LNCaP clone FGC (cell line): ENCODE measurements at regions not wholly inside any gene's neighbourhood (a gene's known extent, or its start where the extent isn't known, plus 50 kb on each side); places are given as distances from the start of the nearest gene placed in this dataset.

Experiments
- DNase-seq: peaks from one replicate; pipeline ENCODE4 v3.0.0-alpha.2; 2011; ENCODE audit warnings: low read depth
- H3K4me3 ChIP-seq: 2 replicates; pipeline ENCODE4 v1.5.1; 2011; ENCODE audit warnings: mild to moderate bottlenecking, low read depth, low read length, control low read depth
- TF ChIP-seq, protein P1 (sequence below): IDR thresholded peaks from 2 replicates; pipeline ENCODE4 v1.5.1; 2012; ENCODE audit warnings: mild to moderate bottlenecking; ENCODE audit not compliant: control insufficient read depth, insufficient read depth; ENCODE audit errors: extremely low read depth

DNA sequence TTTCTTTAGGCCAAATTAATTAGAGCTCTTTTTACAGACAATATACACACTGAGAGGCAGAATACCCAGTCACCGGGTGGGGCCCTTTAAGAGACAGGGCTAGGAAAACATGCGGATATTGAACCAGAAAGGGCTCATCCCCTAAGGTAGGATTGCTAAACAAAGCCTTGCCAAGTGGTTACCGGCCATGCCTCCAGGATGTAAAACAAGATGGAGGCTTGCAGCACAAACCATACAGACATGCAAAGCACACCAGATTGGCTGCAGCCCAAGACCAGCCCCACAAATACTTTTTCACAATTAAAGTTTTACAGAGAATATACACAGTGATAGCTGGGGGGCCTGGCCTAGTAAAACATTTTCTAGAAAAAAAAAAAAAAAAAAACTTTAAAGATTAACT is 210.0 kb downstream of the KLHL4 start:
- H3K4me3 ChIP-seq = no peak overlapping the region
- TF ChIP-seq, protein P1, sequence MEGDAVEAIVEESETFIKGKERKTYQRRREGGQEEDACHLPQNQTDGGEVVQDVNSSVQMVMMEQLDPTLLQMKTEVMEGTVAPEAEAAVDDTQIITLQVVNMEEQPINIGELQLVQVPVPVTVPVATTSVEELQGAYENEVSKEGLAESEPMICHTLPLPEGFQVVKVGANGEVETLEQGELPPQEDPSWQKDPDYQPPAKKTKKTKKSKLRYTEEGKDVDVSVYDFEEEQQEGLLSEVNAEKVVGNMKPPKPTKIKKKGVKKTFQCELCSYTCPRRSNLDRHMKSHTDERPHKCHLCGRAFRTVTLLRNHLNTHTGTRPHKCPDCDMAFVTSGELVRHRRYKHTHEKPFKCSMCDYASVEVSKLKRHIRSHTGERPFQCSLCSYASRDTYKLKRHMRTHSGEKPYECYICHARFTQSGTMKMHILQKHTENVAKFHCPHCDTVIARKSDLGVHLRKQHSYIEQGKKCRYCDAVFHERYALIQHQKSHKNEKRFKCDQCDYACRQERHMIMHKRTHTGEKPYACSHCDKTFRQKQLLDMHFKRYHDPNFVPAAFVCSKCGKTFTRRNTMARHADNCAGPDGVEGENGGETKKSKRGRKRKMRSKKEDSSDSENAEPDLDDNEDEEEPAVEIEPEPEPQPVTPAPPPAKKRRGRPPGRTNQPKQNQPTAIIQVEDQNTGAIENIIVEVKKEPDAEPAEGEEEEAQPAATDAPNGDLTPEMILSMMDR = no peak
- DNase-seq = no peak

DNA sequence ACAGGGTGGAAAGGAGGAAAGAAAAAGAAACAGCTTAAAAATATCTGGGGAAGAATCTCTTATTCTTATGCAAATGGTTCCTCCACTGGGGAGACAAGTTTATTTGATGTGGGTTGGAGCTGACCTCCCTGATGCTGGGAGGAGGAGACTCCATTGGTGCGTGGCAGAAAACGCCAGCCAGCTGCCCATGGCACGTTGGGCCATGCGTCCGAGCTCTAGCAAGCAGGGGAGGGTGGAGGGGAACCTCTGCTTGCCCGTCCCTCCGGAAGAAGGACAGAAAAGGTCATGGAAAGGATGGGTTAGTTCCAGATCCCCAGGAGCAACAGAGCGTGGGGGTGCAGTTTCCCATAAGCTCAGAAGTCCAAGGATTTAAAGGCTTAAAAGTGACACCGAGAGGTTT is 210.4 kb downstream of the KLHL4 start:
- TF ChIP-seq, protein P1 = no peak
- no peak overlapping the region for H3K4me3 ChIP-seq
- no peak for DNase-seq

- DNase-seq = no peak
- no peak overlapping the region for H3K4me3 ChIP-seq
- TF ChIP-seq, protein P1 = no peak
Measured at GRCh38 chrX:87728459-87728858, 210.9 kb downstream of the KLHL4 start.

DNA sequence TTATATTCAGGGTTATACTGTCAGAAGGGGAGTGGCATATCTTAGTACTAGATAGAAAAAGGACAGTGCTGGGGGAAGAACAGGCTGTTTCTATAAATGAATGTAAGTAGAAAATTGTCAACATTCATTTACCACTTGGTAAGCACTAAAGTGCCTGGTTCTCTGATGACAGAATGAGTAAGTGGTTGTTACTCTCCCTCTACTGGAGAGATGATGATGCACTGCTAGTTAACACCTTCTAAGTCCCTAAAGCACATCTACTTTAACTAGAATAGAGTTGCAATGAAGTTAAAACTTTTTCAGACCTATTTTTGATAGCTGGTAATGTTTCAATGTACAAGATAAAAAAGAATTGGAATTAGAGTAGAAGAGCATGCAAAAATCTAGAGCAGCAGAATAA is 214.5 kb downstream of the KLHL4 start:
- TF ChIP-seq, protein P1 = peak; percentile 19; the same call in 1 of the 2 replicates
- no peak for DNase-seq
- no peak overlapping the region for H3K4me3 ChIP-seq

DNA sequence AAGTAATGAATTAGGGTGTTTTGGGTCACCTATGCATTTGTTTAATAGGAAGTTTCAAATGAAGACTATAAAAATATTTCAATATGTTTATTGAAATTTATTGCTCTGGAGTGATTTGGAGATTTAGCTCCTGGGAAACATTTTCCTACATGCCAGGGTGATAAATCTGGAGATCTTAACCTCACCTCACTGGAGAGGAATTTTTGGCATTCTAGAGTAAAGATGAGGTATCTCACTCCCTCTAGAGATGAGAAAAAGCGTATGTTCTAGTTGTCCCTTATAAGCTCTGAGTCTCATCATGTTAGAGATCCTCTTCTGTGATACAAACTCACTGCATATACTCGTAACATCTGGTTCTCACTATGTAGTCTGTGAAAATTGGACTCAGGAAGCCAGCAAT is 219.0 kb downstream of the KLHL4 start:
- TF ChIP-seq, protein P1 = no peak
- DNase-seq = no peak

GRCh38 chrX:87744391-87744790 is 226.8 kb downstream of the KLHL4 start:
- no peak overlapping the region for H3K4me3 ChIP-seq
- TF ChIP-seq, protein P1 = no peak
- no peak for DNase-seq

More for the DNA sequence above, 219.0 kb downstream of the KLHL4 start:
- H3K4me3 ChIP-seq = no peak overlapping the region

DNA sequence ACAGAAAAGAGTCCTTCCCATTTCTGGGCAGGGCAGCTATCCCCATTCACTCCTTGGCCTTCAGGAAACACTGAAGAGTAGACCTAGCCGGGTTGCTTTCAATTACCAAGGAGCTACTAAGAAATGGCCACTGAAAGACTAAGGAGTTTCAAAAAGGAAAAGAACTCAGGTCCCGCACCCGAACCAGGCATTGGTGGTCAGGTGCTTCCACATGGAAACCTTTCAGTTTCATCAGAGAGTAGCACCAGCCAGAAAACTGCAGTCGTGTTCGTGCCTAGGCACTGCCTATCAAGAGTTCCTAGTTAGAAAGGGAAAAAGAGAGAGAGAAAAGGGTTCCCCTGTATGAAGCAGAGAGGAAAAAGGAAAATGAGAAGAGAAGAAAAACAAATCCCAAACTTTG is 237.9 kb downstream of the KLHL4 start:
- no peak for DNase-seq
- TF ChIP-seq, protein P1 = no peak
- H3K4me3 ChIP-seq = no peak overlapping the region
